Activated B cell treated with CpG ODN at 0.5 μM for 24 hours (primary cell): ENCODE measurements at regions not wholly inside any gene's neighbourhood (a gene's known extent, or its start where the extent isn't known, plus 50 kb on each side); places are given as distances from the start of the nearest gene placed in this dataset.

ENCODE experiments used
- ATAC-seq: fragments of 200-7000 bp; cut with Tn5 transposase; one replicate; pipeline ENCODE4 v1.10.0; 2021; ENCODE audit warnings: low read depth, mild to moderate bottlenecking, moderate library complexity
- CTCF ChIA-PET: fragments of 350-600 bp; sonication (Branson Sonifier 250); formaldehyde crosslinking; loops from one replicate; lab custom pipeline; 2021; ENCODE audit warnings: antibody characterized with exemption; lab: Charles Lee
- POLR2A ChIA-PET: fragments of 350-600 bp; sonication (Branson Sonifier 250); formaldehyde crosslinking; loops from one replicate; lab custom pipeline; 2021; ENCODE audit warnings: antibody characterized with exemption; lab: Charles Lee
- DNase-seq: peaks from one replicate; pipeline ENCODE4 v3.0.0; 2022
- H3K27ac Mint-ChIP-seq: one replicate; pipeline ENCODE4 v1.8.0; 2020; ENCODE audit warnings: mixed read lengths
- H3K27me3 Mint-ChIP-seq: one replicate; pipeline ENCODE4 v1.8.0; 2021; ENCODE audit warnings: mixed read lengths
- H3K36me3 Mint-ChIP-seq: one replicate; pipeline ENCODE4 v1.8.0; 2021; ENCODE audit warnings: low read depth, mixed read lengths
- H3K4me1 Mint-ChIP-seq: one replicate; pipeline ENCODE4 v1.8.0; 2021; ENCODE audit warnings: mixed read lengths
- H3K4me3 Mint-ChIP-seq: one replicate; pipeline ENCODE4 v1.8.0; 2020; ENCODE audit warnings: mild to moderate bottlenecking, mixed read lengths
- H3K9me3 Mint-ChIP-seq: one replicate; pipeline ENCODE4 v1.8.0; 2020; ENCODE audit warnings: mixed read lengths
- intact Hi-C: fragments of 100-400 bp; cut with micrococcal nuclease; formaldehyde crosslinking; loops from one replicate; pipeline ENCODE4 v1.15.1; 2024
- TF ChIP-seq, protein P1 (sequence below): fragments of 200-600 bp; IDR thresholded peaks from one replicate; pipeline ENCODE4 v1.8.0; 2022; ENCODE audit warnings: antibody characterized with exemption, mild to moderate bottlenecking

DNA sequence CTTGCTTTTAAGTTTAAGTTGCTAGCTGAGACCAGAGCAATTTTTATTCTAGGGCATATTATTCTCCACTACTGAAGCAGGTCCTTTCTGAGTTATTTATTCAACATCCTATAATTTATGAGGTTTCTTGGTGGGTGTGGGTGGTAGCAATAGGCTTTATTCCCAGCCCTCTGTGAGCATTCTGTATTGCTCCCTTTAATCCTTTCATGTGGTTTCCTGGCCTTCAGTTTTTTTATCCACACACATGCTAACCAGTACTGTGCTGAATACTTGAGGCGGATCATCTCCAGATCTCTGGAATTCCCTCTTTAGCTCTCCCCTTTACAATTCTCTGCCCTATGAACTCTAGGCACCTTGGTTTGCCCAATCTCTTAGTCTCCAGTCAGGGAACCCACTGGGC lies 91.8 kb upstream of the GLRA1 start:
- intact Hi-C loops: no loop called here
- DNase-seq (no peak), ATAC-seq (no peak)
- Mint-ChIP-seq H3K4me3 (no peak overlapping the region), H3K36me3 (no peaks in the 10 kb centered on the region), H3K27me3 (peaks cover 1% of the 10 kb centered on the region), H3K27ac (no peak overlapping the region), H3K4me1 (no peaks in the 10 kb centered on the region), H3K9me3 (peaks cover 10% of the 10 kb centered on the region)
- POLR2A ChIA-PET: no interaction called here
- TF ChIP-seq, protein P1, sequence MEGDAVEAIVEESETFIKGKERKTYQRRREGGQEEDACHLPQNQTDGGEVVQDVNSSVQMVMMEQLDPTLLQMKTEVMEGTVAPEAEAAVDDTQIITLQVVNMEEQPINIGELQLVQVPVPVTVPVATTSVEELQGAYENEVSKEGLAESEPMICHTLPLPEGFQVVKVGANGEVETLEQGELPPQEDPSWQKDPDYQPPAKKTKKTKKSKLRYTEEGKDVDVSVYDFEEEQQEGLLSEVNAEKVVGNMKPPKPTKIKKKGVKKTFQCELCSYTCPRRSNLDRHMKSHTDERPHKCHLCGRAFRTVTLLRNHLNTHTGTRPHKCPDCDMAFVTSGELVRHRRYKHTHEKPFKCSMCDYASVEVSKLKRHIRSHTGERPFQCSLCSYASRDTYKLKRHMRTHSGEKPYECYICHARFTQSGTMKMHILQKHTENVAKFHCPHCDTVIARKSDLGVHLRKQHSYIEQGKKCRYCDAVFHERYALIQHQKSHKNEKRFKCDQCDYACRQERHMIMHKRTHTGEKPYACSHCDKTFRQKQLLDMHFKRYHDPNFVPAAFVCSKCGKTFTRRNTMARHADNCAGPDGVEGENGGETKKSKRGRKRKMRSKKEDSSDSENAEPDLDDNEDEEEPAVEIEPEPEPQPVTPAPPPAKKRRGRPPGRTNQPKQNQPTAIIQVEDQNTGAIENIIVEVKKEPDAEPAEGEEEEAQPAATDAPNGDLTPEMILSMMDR: no peak
- CTCF ChIA-PET: no interaction called here

DNA sequence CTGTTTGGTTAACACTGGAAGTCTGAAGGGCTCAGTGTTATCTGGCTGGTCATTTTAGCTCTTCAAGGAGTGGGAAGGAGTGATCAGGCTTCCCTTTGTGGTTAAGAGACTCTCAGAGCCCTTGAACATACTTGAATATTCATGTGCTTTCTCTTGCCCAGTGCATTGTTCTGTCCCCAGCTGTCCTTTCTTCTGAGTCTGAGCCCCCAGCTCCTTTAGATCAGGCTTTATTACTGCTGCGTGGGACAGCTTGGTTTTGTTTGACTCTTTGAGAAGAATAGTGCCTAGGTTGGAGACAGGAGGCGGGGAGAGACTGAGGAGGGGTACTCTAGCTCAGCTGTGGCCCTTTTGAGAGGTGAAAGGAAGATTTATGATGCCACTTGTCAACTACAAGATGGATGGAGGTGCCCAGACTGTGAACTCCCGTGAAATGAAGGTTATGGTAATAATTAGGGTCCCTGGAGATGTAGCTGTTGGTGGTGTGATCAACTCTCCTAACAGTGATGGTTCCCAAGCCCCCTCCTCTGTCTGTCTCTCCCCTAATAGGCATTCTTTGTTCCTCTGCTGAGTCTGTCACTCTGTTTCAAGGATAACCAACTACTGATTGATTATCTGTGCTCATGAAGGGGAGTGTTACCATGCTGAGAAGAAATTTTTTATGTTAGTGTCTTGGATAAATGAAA lies 83.1 kb upstream of the GLRA1 start:
- H3K27ac Mint-ChIP-seq: no peak overlapping the region
- ChIA-PET POLR2A (no interaction called here), CTCF (no interaction called here)
- peaks cover 2% of the 10 kb centered on the region for H3K9me3 Mint-ChIP-seq
- peaks cover 5% of the 10 kb centered on the region for H3K27me3 Mint-ChIP-seq
- TF ChIP-seq, protein P1: no peak
- H3K36me3 Mint-ChIP-seq: no peaks in the 10 kb centered on the region
- no peak overlapping the region for H3K4me3 Mint-ChIP-seq
- intact Hi-C loops: no loop called here
- H3K4me1 Mint-ChIP-seq: no peaks in the 10 kb centered on the region
- ATAC-seq (no peak), DNase-seq (no peak)

DNA sequence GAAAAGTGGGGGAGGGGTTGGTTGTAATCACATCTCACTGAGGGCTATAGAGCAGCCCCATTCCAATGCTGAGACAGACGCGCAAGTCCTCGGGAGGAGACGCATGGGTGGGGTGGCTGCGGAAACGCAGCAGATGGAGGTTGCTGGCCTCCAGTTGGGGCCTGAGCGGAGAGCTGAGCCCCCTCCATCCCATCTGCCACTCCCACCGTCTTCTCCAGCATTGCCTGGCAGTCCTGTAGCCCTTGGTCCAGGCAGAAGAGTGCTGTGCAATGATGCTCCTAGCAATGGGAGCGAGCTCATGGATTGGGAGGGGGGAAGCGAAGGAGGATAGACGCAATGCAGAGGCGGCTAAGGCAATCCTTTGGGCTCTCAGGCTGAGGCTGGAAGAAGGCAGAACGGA lies 79.4 kb upstream of the GLRA1 start:
- Mint-ChIP-seq H3K36me3 (peaks cover 2% of the 10 kb centered on the region), H3K9me3 (peaks cover 10% of the 10 kb centered on the region), H3K27ac (no peak overlapping the region), H3K4me1 (no peaks in the 10 kb centered on the region), H3K27me3 (peaks cover 5% of the 10 kb centered on the region), H3K4me3 (no peak overlapping the region)
- TF ChIP-seq, protein P1: no peak
- no peak for DNase-seq
- ATAC-seq: no peak
- POLR2A ChIA-PET: no interaction called here
- intact Hi-C loops: no loop called here
- CTCF ChIA-PET: no interaction called here
